SK-N-SH treated with all-trans-retinoic acid at 6 μM for 48 hours (cell line): ENCODE measurements at regions not wholly inside any gene's neighbourhood (a gene's known extent, or its start where the extent isn't known, plus 50 kb on each side); places are given as distances from the start of the nearest gene placed in this dataset.

Source experiments
- ATAC-seq: fragments of 200-7000 bp; cut with Tn5 transposase; 3 replicates; pipeline ENCODE4 v1.9.1; 2020; ENCODE audit warnings: mild to moderate bottlenecking, moderate library complexity
- BACH2 ChIP-seq: fragments of 250-450 bp; sonication (Bioruptor Pico); IDR thresholded peaks from 2 replicates; pipeline ENCODE4 v1.9.0; 2021; ENCODE audit warnings: mild to moderate bottlenecking, borderline replicate concordance
- CSDC2 ChIP-seq: fragments of 250-450 bp; sonication (Bioruptor Pico); IDR thresholded peaks from 2 replicates; pipeline ENCODE4 v1.5.0; 2020; ENCODE audit warnings: mild to moderate bottlenecking, moderate library complexity
- ESRRG ChIP-seq: fragments of 250-450 bp; sonication (Bioruptor Pico); IDR thresholded peaks from 2 replicates; pipeline ENCODE4 v1.6.1; 2021; ENCODE audit warnings: mild to moderate bottlenecking
- GLIS3 ChIP-seq: fragments of 250-450 bp; sonication (Bioruptor Pico); IDR thresholded peaks from 2 replicates; pipeline ENCODE4 v1.5.0; 2020; ENCODE audit warnings: mild to moderate bottlenecking, moderate library complexity
- ISL1 ChIP-seq: fragments of 250-450 bp; sonication (Bioruptor Pico); IDR thresholded peaks from 2 replicates; pipeline ENCODE4 v2.1.2; 2022; ENCODE audit warnings: mild to moderate bottlenecking, moderate library complexity
- OSR1 ChIP-seq: fragments of 250-450 bp; sonication (Bioruptor Pico); IDR thresholded peaks from 2 replicates; pipeline ENCODE4 v1.8.0; 2022; ENCODE audit warnings: moderate library complexity, mild to moderate bottlenecking, inconsistent platforms
- PPARA ChIP-seq: fragments of 250-450 bp; sonication (Bioruptor Pico); IDR thresholded peaks from 2 replicates; pipeline ENCODE4 v1.5.0; 2020; ENCODE audit warnings: mild to moderate bottlenecking, borderline replicate concordance
- RARB ChIP-seq: fragments of 250-450 bp; sonication (Bioruptor Pico); IDR thresholded peaks from 2 replicates; pipeline ENCODE4 v1.8.0; 2021; ENCODE audit warnings: mild to moderate bottlenecking, moderate library complexity
- SNAI2 ChIP-seq: fragments of 250-450 bp; sonication (Bioruptor Pico); IDR thresholded peaks from 2 replicates; pipeline ENCODE4 v1.5.0; 2020; ENCODE audit warnings: mild to moderate bottlenecking, moderate library complexity
- TCF4 ChIP-seq: fragments of 250-450 bp; sonication (Bioruptor Pico); IDR thresholded peaks from 2 replicates; pipeline ENCODE4 v1.8.0; 2021; ENCODE audit warnings: mild to moderate bottlenecking, moderate library complexity, borderline replicate concordance
- TOX ChIP-seq: fragments of 250-450 bp; sonication (Bioruptor Pico); IDR thresholded peaks from 2 replicates; pipeline ENCODE4 v1.8.0; 2021; ENCODE audit warnings: mild to moderate bottlenecking, moderate library complexity, borderline replicate concordance
- ZC3H10 ChIP-seq: fragments of 250-450 bp; sonication (Bioruptor Pico); IDR thresholded peaks from 2 replicates; pipeline ENCODE4 v1.5.1; 2021; ENCODE audit warnings: mild to moderate bottlenecking, moderate library complexity
- ZFP3 ChIP-seq: fragments of 250-450 bp; sonication (Bioruptor Pico); IDR thresholded peaks from 2 replicates; pipeline ENCODE4 v1.5.0; 2020; ENCODE audit warnings: mild to moderate bottlenecking, moderate library complexity
- ZNF565 ChIP-seq: fragments of 450-650 bp; formaldehyde crosslinking; conservative IDR thresholded peaks from 2 replicates; pipeline ENCODE4 v1.5.0; 2020; ENCODE audit warnings: low read depth, mild to moderate bottlenecking, moderate library complexity
- ZNF8 ChIP-seq: fragments of 450-650 bp; formaldehyde crosslinking; IDR thresholded peaks from 2 replicates; pipeline ENCODE4 v1.5.0; 2020; ENCODE audit warnings: mild to moderate bottlenecking, moderate library complexity
- TF ChIP-seq, protein P1 (sequence below): fragments of 250-450 bp; sonication (Bioruptor Pico); IDR thresholded peaks from 2 replicates; pipeline ENCODE4 v1.5.1; 2020; ENCODE audit warnings: low read depth, mild to moderate bottlenecking, moderate library complexity
- TF ChIP-seq, protein P2 (sequence below): fragments of 250-450 bp; sonication (Bioruptor Pico); IDR thresholded peaks from 2 replicates; pipeline ENCODE4 v1.8.0; 2020; ENCODE audit warnings: mild to moderate bottlenecking, moderate library complexity, borderline replicate concordance
- TF ChIP-seq, protein P3 (sequence below): fragments of 250-450 bp; sonication (Bioruptor Pico); IDR thresholded peaks from 2 replicates; pipeline ENCODE4 v1.5.1; 2021; ENCODE audit warnings: mild to moderate bottlenecking, moderate library complexity
- TF ChIP-seq, protein P4 (sequence below): fragments of 250-450 bp; sonication (Bioruptor Pico); IDR thresholded peaks from 2 replicates; pipeline ENCODE4 v1.8.0; 2021; ENCODE audit warnings: low read depth, mild to moderate bottlenecking, moderate library complexity, borderline replicate concordance

DNA sequence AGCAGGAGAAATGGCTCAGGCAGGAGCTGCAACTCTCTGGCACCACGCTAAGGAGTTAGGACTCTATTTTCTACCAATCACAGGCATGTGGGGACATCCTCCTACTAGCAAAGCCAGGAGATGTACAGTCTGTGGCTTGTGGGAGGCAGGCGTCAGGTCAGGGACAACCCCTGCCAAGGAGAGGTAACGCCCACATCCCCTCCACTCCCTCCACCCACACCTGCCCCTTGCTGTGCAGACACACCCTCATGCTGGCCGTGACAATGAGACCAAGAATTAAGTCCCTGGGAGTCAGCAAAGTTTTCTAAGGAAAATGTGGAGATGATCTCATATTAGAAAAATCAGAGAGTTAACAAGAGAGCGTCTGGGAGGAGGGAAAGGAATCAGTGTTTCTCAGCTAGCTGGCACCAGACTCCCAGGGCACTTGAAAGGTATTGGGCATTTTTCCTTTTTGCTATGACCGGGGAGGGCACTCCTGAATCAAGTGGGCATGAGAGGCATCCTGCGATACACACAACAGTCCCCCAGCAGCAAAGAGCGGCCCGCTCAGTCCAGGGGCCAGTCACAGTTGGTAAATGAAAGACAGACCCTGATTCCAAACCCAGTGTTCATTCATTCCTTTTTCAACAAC, 87.3 kb upstream of the RPL38 start:
- no peak for ATAC-seq
- TF ChIP-seq TOX (CRISPR knock-in tag) (no peak), CSDC2 (CRISPR knock-in tag) (no peak), ZNF8 (CRISPR knock-in tag) (no peak), ISL1 (CRISPR knock-in tag) (no peak), RARB (CRISPR knock-in tag) (no peak), ZFP3 (CRISPR knock-in tag) (no peak), PPARA (CRISPR knock-in tag) (no peak), OSR1 (no peak)
- TF ChIP-seq, protein P1, sequence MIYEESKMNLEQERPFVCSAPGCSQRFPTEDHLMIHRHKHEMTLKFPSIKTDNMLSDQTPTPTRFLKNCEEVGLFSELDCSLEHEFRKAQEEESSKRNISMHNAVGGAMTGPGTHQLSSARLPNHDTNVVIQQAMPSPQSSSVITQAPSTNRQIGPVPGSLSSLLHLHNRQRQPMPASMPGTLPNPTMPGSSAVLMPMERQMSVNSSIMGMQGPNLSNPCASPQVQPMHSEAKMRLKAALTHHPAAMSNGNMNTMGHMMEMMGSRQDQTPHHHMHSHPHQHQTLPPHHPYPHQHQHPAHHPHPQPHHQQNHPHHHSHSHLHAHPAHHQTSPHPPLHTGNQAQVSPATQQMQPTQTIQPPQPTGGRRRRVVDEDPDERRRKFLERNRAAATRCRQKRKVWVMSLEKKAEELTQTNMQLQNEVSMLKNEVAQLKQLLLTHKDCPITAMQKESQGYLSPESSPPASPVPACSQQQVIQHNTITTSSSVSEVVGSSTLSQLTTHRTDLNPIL, result no peak
- TF ChIP-seq, protein P2, sequence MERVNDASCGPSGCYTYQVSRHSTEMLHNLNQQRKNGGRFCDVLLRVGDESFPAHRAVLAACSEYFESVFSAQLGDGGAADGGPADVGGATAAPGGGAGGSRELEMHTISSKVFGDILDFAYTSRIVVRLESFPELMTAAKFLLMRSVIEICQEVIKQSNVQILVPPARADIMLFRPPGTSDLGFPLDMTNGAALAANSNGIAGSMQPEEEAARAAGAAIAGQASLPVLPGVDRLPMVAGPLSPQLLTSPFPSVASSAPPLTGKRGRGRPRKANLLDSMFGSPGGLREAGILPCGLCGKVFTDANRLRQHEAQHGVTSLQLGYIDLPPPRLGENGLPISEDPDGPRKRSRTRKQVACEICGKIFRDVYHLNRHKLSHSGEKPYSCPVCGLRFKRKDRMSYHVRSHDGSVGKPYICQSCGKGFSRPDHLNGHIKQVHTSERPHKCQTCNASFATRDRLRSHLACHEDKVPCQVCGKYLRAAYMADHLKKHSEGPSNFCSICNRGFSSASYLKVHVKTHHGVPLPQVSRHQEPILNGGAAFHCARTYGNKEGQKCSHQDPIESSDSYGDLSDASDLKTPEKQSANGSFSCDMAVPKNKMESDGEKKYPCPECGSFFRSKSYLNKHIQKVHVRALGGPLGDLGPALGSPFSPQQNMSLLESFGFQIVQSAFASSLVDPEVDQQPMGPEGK (CRISPR knock-in tag), result no peak
- TF ChIP-seq, all 23 proteins: peak for 0

DNA sequence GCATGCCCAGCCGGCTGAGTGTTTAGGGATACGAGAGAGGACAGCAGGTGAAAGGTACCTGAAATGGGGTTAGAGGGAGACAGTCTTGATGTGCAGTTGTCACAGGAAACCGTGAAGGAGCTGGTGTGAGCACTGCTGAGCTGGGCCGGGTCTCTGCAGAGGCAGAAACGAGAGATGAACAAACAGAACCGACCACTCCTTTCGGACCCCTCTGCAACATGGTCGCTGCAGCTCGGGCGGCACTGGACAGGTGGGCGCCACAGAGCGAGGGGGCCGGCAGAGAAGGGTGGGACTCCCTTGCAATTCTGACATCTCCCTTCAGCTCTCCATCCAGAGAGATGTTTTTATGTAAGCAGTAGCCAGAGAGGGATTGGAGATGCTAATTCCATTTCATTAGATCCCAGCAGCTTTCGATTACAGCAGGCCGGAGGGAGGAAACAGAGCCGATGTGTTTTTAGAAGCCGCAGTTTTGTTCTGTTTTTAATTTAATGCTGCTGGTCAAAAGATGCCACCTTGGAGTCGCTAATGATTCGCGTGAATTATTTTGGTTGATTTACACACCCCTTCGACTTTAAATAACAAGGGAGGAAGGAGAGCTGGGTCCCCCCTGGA, 86.3 kb upstream of the RPL38 start:
- no peak for ATAC-seq

DNA sequence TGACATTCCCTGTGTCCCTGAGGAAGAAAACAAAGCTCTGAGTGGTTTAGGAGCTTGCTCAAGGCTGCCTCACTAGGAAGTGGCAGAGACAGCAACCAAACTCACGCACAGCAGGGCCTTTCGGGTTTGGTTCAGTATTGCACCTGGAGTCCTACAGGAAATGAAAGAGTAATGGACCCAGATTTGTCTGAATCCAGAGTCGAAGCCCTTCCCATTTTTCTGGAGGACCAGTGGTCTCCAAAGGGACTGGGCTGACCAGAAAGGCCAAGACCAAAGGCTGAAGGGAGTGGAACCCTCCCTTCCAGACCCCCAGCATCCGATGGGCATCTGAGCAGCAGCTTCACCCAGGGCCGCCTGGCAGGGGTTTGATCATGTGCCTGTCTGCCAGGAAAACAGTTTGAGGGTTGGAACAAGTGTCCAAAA, 85.5 kb upstream of the RPL38 start:
- TF ChIP-seq ZC3H10 (no peak), ISL1 (CRISPR knock-in tag) (no peak), ZNF565 (no peak), TCF4 (CRISPR knock-in tag) (no peak), ZFP3 (CRISPR knock-in tag) (no peak), SNAI2 (no peak), OSR1 (no peak), ESRRG (CRISPR knock-in tag) (no peak), BACH2 (CRISPR knock-in tag) (no peak), GLIS3 (CRISPR knock-in tag) (no peak)
- TF ChIP-seq, protein P3, sequence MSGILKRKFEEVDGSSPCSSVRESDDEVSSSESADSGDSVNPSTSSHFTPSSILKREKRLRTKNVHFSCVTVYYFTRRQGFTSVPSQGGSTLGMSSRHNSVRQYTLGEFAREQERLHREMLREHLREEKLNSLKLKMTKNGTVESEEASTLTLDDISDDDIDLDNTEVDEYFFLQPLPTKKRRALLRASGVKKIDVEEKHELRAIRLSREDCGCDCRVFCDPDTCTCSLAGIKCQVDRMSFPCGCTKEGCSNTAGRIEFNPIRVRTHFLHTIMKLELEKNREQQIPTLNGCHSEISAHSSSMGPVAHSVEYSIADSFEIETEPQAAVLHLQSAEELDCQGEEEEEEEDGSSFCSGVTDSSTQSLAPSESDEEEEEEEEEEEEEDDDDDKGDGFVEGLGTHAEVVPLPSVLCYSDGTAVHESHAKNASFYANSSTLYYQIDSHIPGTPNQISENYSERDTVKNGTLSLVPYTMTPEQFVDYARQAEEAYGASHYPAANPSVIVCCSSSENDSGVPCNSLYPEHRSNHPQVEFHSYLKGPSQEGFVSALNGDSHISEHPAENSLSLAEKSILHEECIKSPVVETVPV (CRISPR knock-in tag), result no peak
- TF ChIP-seq, protein P4, sequence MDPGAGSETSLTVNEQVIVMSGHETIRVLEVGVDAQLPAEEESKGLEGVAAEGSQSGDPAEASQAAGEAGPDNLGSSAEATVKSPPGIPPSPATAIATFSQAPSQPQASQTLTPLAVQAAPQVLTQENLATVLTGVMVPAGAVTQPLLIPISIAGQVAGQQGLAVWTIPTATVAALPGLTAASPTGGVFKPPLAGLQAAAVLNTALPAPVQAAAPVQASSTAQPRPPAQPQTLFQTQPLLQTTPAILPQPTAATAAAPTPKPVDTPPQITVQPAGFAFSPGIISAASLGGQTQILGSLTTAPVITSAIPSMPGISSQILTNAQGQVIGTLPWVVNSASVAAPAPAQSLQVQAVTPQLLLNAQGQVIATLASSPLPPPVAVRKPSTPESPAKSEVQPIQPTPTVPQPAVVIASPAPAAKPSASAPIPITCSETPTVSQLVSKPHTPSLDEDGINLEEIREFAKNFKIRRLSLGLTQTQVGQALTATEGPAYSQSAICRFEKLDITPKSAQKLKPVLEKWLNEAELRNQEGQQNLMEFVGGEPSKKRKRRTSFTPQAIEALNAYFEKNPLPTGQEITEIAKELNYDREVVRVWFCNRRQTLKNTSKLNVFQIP (CRISPR knock-in tag), result no peak
- no peak for ATAC-seq

More for the DNA sequence above, 86.3 kb upstream of the RPL38 start:
- TF ChIP-seq, protein P2 (CRISPR knock-in tag), result no peak
- TF ChIP-seq, protein P4 (CRISPR knock-in tag), result no peak
